Amygdala (tissue), 56 donors: ENCODE measurements at regions not wholly inside any gene's neighbourhood (a gene's known extent, or its start where the extent isn't known, plus 50 kb on each side); places are given as distances from the start of the nearest gene placed in this dataset.

ENCODE experiments used
- DNase-seq, 56 donors: peaks; one replicate each; lab custom pipeline; 2025; lab: John Stamatoyannopoulos, UW

DNA sequence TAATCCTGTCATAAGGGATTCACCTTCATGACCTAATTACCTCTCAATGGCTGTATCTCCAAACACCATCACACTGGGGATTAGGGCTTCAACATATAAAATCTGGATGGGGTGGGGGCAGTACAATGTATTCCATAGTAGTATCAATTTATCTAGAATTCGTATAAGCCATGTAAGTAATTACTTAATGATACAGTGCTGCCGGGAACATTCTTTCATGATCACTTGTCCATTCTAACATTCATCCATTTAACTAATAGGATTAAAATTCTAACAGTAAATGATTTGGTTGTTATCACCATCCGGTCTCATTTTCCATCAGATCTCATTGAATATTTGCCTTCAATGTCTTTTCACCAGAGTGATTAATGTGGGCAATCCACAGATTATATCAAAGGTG is 1620.9 kb upstream of the TENM3 start:
- DNase-seq = no peak

DNA sequence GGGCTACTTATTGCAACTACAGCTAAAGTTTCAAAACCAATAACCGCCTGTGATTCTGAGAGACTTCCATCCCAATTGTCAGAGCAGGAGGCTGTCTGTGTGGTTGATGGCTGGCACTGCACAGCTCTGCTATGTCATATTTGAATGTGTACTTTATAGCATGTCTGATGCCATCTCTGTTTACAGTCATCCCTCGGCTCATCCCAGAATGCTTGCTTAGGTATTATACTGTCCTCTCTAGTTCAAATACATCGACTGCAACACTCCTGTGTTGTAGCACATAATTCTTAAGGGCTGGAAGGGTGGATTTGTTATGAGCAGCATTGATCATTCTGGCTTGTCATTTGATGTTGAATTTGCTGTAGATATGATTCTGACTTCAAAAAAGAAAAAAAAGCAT is 1617.5 kb upstream of the TENM3 start:
- no peak for DNase-seq

DNA sequence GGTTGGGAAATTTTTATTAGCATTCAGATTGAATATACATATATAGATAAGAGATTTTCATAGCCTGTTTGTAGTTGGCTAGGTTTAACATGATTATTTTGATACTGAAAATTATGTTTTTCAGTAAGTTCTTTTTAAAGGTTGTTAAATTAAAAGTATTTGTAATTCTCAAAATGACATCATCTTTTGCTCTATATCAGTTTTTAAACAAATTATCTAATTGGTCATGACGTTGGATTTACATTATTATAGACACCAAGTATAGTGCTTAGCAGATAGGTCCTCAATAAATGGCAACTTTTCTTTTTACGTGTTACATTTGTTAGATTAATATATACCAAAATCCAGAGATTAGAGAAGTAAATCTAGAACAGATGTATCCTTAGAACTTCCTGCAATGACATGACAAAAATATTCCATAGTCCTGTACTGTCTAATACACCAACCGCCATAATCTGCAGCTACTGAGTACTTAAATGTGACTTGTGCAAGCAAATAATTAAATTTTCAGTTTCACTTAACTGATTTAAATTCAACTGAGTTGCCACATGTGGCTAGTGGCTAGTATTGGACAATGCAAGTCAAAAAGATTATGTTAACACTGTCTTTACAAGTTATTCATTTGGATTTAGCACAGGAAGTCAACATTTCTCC is 1613.1 kb upstream of the TENM3 start:
- DNase-seq = no peak

DNA sequence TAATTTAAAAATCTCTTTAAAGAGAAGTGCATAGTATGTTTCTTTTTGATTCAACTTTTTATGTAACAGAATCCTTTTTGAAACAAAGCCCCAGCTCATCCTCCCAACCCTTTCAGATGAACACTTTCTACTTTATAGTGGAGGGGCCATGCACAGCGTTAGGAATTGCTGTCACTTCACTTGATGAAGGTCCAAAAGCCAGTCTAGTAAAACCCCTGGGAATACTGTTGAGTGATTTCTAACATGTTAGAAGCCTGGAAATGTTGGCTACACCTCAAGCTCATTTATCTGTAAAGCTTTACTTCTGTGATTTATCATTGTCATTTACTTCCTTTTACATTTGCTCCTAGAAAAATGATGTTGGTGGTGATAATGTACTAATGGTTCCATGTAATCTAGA is 1608.9 kb upstream of the TENM3 start:
- no peak for DNase-seq

DNA sequence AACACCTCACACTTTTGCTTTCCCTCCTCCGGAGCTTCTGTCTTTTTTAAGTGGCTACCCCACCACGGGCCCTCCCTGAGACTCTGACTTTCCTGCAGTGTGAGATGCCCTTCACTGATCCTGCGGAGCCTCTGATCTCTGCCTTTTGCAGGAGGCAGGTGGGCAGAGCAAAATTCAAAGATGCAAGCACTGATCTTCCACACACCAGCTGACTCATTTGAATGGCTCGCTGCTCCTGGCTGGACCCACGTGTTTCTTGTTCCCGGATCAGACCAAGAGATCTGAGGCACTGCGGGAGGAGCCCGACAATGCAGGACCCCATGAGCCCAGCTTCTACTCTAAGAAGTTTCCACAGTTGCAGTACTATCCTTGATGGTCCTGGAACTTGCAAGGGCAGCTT is 1607.9 kb upstream of the TENM3 start:
- no peak for DNase-seq

DNA sequence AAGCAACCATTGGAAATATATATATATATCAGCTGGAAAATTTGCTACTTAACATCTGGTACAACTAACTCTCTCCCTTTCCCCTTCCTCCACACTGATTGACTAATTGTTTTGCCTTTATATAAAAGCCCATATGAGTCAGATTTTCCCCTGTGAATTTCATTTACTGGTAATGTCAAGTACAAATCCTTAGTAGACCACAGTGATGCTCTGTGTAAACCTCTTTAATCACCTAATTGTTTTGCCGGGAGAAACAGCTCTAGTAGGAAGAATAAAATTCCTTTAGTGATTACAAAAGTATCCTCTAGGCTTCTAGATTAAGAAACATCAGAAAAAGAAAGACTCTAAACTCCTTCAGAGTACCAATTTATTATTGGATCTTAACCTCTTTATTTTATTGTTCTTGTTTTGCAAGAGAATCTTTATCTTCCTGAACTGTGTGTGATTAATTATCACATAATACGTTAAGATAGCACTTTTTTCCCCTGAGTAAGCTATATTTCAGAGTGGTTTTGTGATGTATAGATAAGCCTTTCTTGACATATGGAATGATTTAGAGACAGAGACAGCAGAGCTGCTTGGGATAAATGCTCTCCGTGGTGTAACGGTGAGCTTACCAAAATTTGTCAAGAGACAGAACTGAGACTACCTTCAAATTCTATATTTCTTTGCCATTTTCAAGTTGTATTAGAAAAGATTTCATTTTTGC is 1606.4 kb upstream of the TENM3 start:
- DNase-seq = no peak

DNA sequence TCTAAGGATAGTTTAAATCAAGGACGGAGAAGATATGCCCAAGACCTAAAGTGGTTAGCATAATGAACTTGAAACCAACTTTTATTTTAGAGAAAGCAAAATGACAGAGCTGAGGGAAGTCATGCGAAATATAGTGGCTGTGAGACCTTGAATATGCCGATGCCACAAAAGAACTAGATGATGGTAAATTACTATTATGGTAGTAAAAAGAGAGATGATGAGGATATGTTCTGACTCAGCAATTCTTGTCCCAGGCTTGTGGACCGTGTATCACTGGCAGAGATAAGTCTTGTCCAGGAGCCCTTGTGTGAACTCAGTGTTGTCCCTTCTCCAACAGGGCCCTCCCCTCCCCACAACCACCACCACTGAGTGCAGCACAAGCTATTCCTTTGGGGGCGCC is 1605.6 kb upstream of the TENM3 start:
- no peak for DNase-seq

DNA sequence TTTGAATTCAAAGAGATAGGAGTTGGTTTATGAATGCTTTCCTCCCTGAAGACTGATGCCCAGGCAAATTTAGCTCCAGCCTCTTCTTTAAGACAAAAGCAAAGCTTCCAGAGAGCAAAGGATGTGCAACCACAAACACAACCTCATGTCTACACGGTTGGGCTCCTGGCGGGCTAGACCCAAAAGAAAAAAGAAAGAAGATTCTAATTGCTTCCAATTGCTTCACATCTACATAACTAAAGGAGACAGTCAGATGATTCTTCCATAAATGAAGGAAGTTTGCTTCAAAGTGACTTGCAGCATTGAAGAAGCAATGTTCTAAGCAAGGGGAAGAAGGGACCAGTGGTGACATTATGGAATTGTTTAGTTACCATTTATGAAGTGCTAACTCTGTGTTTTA is 1603.0 kb upstream of the TENM3 start:
- DNase-seq = no peak

DNA sequence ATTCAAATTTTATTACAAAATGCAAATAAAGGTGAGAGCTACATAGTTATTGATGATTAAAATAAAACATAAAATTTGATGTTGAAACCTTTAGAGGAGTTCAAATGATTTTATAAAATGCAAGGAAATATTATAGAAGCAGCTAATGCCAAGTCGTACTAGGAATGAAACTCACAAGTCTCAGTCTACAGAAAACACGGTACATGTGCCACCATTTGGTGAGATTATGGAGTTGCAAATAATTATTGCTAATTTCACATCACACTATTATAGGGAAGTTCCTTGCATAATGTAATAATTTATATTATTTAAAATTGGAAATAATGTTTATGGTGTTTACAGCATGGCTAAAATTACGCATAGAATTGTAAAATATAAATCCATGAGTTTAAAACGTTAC is 1601.7 kb upstream of the TENM3 start:
- no peak for DNase-seq

DNA sequence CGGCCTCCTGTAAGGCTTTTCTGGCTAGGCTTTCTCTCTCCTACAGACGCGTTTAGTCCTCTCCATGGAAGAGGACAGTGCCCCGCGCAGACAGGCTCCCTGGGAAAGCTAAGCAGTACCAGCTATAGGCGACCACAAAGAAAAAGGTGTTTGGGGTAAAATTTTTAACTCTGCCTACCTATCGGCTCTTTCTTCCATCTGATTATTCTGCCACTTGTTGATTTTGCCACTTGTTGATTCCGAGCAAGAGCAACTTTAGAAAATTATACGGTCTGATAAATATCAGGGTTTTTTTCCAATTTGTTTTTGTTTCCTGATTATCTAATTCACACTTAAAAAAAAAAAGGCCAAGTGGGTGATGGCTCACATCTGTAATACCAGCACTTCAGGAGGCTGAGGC is 1600.5 kb upstream of the TENM3 start:
- no peak for DNase-seq

DNA sequence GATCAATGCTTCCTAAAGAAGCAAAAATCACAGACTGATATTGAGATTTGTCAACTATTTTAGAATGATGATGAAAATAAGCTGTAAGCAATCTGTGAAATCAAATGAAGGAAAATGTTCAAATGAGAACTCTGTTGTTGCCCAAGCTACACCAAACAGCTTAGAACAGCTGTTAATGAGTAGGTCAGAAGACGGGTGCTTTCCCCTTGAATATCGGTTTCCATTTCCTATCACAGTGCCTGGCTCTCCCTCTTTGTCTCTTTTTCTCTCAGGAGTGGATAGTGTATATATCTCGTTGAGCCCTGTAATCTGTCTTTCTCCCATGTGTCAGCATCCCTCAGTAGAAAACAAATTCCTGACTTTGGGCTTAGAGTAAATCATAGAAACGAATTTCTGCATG is 1592.9 kb upstream of the TENM3 start:
- DNase-seq = no peak

DNA sequence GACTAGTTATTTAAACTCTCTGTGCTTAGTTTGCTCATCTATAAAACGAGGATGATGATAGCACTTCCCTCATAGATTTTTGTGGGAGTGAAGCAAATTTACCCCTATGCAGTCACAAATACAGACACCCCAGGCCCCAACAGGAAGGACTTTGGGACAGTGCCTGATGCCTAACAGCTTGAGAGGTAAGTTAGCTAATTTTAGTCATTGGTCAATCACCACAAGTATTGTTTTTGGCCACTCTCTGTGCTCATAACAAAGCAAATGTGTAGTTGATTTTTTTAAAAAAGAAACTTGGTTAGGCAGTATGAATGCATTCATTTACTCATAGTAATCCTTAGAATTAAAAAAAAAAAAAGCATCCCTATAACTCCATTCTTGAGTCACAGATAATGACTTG is 1590.7 kb upstream of the TENM3 start:
- no peak for DNase-seq

DNA sequence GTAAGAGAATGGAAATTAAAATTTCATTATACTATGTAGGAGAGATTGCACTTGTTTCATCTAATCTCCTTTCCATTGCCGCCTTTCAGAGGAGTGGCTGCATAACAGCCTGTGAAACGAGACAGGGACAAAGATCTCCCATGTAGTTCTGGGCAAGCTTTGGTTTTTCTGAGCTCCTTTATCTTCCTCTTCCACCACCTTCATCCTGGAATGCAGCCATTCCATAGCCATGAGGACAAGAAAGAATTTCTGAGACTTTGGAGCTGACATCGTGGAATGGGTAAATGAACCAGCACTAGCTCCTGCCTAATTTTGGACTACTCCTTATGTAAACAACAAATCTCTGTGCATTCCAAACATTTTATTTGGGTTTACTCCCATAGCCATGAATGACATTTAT is 1587.3 kb upstream of the TENM3 start:
- no peak for DNase-seq

DNA sequence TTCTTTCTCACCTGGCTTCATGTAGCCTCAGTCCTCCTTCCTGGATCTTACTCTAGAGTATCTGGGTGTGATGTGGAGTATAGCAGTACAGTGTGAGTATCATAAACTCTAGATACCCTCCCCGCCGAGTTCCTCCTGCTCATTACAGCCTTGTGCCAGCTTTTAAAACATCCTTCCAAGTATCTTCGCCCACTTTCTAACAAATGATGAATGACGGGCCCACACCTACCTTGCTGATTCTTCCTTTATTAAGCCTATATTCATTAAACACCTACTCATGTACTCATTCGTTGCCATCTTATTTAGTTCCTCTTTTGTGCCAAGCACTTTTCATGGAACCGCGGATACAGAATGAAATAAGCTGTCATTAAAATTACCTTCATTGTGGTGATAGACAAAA is 1585.3 kb upstream of the TENM3 start:
- no peak for DNase-seq

DNA sequence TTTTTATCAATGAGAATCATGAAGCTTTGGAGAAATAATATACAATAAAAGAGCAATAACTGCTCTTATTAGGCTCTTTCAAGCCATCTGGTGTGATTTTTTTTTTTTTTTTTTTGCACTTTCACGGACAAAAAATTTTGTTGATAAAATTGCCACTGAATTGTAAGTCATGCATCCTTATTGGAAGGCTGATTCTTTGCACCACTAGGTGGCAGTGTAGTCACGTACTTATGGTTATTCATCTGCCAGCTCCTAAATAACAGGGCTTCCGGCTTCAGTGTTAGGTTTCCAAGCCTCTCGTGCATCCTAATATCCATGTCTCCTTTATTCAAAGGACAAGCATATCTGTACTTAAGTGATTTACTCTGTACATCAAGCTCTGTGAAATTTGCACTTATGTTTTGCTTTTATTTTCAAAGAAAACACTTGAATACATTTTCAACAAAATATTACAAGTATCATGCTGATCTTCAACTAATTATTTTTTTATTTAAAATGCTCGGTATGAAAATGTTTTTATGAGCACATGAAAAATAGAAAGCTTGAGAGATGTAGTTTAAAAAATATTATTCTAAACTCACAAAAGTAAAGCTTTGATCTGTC is 1578.3 kb upstream of the TENM3 start:
- DNase-seq = peak in 47 of 56 donors; percentile 2 to 91 (median 34)

DNA sequence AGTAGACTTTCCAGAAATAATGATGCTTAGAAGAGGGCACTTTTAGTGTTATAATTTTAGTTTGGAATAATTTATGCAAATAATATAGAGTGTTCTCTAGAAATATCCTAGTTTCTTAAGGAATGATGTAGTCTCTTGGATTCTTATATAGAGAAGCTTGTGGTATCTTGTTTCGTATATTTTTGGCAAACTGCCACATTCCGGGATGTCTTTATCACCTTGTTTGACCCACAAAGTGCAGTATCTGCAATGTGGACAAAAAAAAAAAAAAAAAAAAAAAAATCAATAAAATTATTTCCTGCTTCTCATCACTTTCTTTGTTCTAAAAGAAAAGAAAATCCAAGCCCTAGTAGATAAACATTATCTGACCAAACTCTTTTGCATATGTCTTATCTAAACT is 1577.7 kb upstream of the TENM3 start:
- no peak for DNase-seq

DNA sequence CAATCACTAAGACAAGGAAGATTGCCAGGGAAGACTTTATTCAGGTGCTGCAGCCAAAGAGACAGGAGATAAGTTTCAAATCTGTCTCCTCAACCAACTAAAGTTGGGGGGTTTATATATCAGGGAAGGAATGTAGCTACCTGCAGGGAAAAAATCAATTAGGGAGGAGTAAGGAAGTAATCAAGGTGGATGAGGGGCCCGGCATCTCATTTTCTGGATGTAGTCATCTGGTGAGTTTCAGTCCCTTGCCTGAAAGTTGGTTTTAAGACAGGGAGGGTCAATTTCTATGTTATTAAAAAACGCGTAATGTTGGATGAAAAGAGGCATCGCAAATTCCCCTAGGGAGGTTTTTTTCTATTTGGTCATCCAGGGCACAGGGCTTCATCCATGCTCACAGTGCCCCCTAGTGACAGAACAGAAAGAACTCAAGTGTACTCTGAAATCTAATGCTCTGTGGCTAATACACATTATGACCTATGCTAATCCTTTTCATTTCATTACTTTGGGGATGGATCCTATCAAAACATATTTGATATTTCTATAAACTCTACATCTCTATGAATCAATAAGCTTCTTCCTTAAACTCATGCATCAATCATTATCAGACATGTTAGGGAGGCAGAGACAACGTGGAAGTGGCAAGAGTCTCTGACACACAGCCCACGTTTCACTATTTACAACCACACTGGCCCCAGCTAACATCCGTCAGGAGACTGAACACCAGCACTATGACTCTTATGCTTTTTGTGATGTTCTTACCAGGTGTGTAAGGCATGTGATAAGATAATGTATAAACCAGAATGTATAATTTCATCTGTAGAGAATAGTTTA is 1577.0 kb upstream of the TENM3 start:
- DNase-seq = peak in 17 of 56 donors; percentile 1 to 55 (median 7)

DNA sequence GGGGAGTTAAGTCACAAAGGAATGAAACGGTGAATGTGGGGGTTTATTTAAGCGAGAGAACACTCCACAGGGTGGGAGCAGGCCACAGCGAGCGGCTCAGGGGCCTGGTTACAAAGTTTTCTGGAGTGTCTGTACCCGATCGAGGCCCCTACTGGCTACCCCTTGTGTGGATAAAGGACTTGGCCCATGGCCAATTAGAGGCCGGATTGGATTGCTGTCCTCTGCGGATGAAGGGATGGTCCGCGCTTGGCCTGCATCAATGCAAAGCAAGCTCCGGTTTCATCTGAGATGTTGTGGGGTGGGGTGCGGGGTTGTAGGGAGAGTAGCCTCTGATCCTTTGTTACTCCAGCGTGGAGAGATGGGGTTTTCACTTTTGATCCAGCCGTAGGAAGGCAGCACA is 1574.5 kb upstream of the TENM3 start:
- DNase-seq = no peak

DNA sequence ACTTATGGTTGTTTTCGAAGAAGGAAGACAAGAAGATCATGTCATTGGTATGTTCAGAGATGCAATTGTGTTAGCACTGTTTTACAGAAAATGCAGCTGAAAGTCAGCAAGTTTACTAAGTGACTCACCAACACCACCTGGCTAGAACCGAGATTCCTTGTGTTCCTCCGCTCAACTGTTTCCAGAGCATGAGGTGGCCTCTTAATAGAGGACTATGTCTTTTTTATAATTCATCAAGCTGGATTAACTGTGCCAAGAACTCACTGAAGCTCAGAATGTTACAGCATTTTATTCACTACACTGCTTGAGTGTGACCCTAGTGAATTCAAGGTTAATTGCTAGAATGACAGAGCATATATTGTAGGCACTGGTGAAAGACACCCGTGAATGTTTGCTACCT is 1573.5 kb upstream of the TENM3 start:
- DNase-seq = no peak

DNA sequence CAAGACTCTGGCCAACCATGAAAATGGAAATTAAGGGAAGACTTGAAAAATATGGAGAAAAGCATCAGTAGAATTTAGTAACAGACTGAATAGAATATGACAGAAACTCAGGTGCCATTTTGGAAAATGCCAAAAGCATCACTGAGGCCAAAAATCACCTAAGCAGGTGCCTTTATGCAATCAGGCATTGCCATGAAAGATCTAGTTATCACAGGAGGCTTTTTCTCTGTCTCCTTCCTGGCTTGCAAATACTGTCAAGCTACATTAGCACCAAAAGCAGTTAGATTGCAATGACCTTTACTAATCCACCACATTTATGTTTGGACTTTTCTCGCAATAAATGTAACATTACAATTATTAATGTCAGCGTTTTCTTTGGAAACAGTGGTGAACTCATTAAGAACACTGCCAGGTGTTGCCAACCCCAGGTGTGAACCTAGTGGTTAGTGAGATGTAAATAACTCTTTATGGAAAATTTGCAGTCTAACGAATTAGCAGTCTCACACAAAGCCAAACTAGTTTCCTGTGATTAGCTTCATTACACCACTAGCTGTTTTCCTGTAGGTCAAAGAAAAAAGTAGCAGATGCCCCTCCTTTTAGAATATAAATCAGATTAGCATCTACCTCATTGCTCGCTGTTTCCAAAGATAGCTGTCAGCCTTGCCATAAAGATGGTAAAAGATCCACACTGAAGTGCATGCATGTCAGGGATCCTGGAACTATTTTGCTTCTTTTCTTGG is 1568.4 kb upstream of the TENM3 start:
- DNase-seq = no peak

DNA sequence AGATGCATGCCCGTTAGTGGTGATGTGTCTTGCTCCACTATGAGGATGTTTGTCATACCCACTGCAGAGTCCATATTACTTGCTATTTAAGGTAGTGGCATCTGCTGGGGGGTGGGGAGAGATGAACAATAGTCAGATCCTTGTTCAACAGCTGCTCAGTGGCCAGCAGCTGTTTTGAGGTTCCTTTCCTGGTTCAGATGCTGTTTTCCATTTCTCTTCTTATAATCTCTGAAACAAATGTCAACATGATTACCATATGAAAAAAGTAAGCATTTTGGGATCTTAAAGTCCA is 1567.9 kb upstream of the TENM3 start:
- no peak for DNase-seq
